ENCODE measurements at regions not wholly inside any gene's neighbourhood (a gene's known extent, or its start where the extent isn't known, plus 50 kb on each side); places are given as distances from the start of the nearest gene placed in this dataset.
"Not testable (repeated sequence)": the region's sequence is repeated elsewhere in the genome, so short reads cannot be mapped to it uniquely, and the experiment has no call there.

DNA sequence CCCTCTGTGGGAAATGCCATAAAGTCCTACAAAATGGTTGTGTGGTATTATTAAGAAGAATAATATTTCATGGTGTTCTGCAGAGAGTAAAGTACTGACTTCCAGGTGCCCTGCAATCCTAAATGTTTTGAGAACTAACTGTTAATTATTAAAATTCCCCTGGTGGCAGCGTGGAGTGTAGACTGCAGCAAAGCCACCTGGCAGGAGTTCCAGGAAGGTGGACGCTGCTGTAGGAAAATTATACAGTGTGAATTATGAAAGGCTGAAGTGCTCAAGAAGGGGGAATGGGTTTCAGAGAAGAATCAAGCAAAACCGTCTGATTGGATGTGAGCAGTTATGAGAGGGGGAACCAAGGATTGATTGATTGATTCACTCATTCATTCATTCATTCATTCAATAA lies 572.4 kb upstream of the PPP2R3A start:
- in situ Hi-C loops (cut with MboI; ENCODE audit: low sequenced_read_pairs) = no loop called here

DNA sequence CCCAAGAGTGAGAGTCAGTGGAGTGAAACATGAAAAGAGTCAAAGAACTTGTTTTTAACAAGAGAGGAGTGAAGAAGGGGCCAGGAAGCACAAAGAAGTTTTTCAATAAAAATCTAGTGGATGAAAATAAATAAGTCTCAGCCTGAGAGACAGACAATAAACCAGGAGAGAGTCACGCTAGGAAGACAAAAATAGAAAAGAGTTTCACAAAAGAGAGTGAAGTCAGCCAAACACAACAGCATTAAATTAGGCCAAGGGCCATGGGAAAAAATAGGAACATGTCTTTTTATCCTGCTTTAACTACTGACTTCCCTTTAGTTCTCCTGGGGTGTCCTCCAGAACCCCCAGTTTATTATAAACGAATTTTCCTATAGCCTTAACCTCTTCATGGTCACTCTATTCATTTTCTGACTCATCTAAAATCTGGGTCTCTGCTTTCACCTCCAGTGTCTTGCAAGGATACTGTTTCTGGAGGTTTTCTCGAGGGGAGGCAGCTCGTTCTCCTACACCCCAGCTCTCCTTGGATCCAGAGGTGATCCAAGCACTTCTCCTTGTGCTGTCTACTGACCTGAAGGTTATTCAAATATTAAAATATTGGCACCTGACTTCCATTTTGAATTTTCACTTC lies 571.5 kb upstream of the PPP2R3A start:
- in situ Hi-C loops (cut with MboI; ENCODE audit: low sequenced_read_pairs) = no loop called here

DNA sequence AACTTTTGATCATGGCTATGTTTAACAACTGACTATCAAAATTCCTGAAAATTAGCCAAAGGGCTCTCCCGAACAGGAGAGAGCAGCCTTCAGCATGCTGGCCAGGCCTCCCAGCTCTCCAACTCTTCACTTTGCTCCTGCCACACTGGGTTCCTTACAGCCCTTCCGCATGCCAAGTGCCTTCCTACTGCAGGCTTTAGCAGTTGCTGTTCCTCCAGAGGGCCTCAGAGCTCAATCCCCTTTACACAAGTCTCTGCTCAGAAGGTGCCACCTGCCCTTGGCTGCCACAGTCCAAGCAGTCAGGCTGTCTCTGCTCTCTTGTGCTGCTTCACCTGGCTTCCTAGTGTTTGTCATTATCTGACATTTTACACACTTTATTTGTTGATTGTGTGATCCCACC lies 553.1 kb upstream of the PPP2R3A start:
- in situ Hi-C loops (cut with MboI; ENCODE audit: low sequenced_read_pairs) = no loop called here

DNA sequence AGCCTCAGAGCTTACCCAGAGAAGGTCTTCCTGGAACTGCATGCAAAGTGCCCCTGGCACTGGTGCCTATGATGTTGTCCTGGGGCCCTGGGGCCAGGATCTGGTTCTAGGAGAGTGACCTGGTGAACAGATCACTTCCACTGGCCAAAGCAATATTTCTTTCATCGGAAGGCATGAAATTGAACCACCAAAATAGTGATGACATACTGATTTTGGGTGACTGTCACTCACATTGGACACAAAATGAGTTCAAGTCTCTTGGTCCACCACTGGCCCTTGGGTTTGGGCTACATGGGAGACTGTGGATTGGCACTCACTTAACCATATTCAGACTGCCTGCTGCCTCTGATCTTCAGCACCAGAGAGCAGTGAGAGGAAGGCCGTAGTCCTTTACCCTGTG lies 549.3 kb upstream of the PPP2R3A start:
- in situ Hi-C loops (cut with MboI; ENCODE audit: low sequenced_read_pairs) = no loop called here

DNA sequence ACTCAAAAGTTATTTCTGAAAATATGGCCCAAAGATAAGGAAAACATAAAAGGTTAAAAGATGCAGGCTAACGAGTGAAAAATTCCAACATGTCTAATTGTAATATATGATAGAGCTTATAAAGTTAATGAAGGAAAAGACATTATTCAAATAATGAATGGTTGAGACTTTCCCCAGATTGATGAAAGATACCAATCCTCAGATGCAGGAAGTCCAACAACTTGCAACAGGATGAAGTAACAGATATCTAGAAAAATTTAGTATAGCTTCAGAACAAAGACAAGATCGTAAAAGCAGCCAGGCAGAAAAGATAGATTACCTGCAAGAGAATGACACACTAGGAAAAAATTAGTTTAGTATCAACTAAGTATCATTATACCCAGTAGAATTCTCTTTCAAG lies 546.4 kb upstream of the PPP2R3A start:
- in situ Hi-C loops (cut with MboI; ENCODE audit: low sequenced_read_pairs) = no loop called here

DNA sequence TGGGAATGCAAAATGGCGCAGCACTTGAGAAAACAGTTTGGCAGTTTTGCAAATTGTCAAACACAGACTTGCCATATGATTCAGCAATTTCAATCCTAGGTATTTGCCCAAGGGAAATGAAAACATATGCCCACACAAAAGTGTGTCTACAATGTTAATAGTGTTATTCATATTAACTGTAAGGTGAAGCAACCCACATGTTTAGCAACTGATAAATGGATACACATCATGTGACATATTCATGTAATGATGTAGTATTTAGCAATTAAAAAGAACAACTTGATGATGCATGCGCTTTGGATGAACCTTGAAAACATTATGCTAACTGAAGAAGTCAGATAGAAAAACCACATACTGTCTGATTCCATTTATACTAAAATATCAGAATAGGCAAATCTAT lies 539.0 kb upstream of the PPP2R3A start:
- in situ Hi-C loops (cut with MboI; ENCODE audit: low sequenced_read_pairs) = no loop called here

DNA sequence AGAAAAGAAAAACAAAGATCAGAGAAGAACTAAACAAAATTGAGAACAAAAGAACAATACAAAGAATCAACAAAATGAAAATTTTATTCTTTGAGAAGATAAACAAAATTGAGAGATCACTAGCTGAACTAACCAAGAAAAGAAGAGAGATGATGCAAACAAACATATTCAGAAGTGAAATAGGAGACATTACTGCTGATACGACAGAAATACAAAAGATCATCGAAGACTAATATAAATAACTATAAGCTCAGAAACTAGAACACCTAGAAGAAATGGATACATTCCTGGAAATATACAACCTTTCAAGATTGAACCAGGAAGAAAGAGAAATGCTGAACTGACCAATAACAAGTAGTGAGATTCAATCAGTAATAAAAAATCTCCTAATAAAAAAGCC lies 533.1 kb upstream of the PPP2R3A start:
- in situ Hi-C loops (cut with MboI; ENCODE audit: low sequenced_read_pairs) = no loop called here

DNA sequence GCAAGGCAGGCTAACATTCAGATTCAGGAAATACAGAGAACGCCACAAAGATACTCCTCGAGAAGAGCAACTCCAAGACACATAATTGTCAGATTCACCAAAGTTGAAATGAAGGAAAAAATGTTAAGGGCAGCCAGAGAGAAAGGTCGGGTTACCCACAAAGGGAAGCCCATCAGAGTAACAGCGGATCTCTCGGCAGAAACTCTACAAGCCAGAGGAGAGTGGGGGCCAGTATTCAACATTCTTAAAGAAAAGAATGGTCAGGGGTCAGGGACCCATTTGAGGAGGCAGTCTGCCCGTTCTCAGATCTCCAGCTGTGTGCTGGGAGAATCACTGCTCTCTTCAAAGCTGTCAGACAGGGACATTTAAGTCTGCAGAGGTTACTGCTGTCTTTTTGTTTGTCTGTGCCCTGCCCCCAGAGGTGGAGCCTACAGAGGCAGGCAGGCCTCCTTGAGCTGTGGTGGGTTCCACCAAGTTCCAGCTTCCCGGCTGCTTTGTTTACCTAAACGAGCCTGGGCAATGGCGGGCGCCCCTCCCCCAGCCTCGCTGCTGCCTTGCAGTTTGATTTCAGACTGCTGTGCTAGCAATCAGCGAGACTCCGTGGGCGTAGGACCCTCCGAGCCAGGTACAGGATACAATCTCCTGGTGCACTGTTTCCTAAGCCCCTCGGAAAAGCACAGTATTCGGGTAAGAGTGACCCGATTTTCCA lies 526.5 kb upstream of the PPP2R3A start:
- in situ Hi-C loops (cut with MboI; ENCODE audit: low sequenced_read_pairs) = not testable (repeated sequence)

DNA sequence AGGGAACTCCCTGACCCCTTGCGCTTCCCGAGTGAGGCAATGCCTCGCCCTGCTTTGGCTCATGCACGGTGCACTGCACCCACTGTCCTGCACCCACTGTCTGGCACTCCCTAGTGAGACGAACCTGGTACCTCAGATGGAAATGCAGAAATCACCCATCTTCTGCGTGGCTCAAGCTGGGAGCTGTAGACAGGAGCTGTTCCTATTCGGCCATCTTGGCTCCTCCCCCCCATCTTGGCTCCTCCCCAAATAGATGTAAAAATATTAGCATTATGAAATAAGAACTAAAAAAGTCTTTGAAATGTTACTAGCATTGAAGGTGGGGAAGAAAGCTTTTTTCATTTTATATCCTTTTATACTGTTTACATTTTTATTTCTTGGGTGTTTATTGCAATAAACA lies 525.9 kb upstream of the PPP2R3A start:
- in situ Hi-C loops (cut with MboI; ENCODE audit: low sequenced_read_pairs) = not testable (repeated sequence)

DNA sequence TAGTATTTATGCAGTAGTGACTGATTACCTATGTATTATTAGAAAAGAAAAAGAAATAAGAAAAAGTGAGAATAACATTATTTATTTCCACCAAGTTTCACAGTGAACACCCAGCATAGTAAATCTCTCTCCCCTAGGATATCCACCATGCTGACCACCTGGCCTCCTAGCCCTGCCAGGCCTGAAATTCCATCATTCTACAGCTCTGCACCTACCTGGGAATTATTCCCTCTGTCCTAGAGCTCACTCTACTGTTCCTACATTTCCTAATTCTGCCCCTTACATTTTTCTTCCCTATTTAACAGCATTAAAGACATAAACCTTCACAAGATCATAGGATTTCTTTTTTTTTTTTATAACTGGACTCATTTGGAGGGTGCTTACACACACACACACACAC lies 525.3 kb upstream of the PPP2R3A start:
- in situ Hi-C loops (cut with MboI; ENCODE audit: low sequenced_read_pairs) = no loop called here

DNA sequence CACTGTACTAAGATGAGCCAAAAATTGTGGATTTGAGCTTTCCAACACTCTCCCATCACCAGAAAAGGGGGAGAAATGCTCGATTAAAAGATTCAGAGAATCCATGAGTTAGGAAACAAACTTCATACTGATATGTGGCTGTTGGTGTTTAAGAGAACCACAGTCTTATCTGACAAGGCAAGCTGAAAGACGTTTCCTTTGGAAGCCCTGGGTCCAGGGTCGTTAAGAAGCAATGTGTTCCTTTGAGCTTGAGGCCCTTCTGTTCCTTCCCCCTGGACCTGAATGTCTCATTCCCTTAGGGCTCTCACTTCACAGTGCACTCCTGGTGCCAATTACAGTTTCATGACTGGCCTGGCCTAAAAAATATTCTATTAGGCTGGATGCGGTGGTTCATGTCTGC lies 524.8 kb upstream of the PPP2R3A start:
- in situ Hi-C loops (cut with MboI; ENCODE audit: low sequenced_read_pairs) = no loop called here

DNA sequence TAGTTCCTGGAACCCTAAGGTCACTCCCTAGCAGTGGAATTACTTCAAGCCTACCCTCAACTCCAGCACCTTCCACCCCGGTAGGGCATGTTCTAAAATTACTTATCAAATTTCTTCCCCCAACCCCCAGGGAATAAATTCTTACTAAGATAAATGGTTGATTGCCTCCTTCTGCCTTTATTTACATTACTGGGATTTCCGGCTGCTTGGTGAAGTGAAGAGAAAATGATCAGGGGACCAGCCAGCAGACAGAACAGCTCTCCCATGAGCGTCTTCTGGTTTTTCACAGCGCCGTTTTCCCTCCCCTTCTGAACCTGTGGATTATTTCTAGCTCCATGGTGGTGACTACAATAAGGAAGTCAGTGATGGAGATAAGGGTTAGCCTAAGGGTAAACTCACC lies 521.5 kb upstream of the PPP2R3A start:
- in situ Hi-C loops (cut with MboI; ENCODE audit: low sequenced_read_pairs) = no loop called here

DNA sequence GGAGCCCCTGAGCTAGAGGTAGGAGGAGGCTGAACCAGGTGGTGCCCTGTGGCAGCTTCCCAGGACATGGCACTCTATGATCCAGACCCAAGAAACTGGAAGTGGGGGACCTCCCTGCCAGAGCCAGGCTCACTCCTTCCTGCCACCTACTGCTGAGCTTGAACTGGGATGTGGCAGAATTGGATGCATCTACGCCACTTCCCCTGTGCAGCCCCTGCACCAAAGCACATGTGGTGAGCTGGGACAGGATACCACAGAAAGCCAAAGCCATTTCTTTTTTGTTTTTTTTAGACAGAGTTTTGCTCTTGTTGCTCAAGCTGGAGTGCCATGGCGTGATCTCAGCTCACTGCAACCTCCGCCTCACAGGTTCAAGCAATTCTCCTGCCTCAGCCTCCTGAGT lies 518.0 kb upstream of the PPP2R3A start:
- in situ Hi-C loops (cut with MboI; ENCODE audit: low sequenced_read_pairs) = no loop called here

DNA sequence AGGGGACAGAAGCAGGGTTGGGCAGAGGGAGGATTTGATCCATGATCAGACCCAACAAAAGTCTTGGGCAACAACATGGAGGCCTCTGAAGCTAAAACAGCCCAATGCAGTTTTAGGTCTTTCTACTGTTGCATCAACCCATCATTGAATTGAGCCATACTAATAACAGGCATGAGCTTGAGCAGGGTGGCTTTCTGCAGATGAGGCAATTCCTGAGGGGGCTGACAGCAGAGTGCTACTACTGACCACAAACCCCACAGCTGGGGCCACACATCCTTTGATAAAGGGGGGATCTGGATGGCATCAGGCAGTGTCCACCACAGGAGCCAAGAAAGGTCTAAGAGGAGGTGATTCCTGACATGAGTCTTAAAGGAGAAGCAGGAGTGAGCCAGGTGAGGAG lies 517.0 kb upstream of the PPP2R3A start:
- in situ Hi-C loops (cut with MboI; ENCODE audit: low sequenced_read_pairs) = no loop called here

DNA sequence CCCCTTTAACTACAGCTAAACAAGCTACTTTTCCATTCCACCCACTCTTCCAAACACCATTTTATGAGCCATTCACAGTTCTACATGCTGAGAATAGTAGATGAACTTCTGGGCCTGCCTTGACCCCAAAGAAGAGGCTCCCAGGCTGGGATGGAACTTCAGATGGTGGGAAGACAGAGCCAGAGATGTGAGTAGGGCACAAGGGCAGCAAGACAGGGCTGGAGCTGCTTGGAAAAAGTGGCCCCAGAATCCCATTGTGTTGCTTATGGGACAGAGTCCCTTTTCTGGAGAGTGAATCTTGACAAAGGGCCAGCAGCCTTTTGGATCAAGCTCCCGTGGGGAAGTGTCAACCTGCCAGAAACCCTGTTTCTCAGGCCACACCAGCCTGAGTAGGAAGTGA lies 516.5 kb upstream of the PPP2R3A start:
- in situ Hi-C loops (cut with MboI; ENCODE audit: low sequenced_read_pairs) = no loop called here

DNA sequence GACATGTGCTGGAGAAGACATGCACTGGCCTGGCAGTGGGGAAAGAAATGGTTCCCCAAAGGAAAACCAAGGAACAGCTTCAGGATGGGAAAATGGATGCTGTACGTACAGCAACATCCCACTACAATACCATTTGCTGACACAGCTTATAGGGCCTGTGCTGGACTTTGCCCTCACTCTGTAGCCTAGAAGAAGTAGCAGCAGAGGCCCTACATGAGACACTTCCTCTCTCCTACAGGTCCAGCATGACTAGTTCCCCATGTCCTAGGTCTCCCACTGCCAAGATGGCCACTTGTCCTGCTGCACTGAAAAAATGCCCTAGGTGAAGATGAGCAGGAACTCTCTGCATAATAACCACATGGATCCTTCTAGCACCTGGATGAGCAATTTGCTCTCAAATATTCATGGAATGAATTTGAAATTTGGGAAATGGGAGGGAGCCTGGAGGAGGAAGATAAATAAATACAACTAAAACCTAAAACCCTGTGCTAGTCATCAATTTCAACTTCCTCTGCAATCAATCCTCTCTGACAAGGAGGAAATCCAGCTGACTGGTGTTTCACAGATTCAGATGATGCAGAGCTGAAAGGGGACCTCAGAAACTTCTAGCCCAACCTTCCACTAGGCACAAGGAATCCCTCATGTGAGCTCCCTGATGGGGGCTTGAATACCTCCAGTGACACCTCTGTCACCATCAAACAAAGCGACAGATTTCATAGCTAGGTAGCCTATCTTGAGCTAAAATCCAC lies 514.3 kb upstream of the PPP2R3A start:
- in situ Hi-C loops (cut with MboI; ENCODE audit: low sequenced_read_pairs) = no loop called here

DNA sequence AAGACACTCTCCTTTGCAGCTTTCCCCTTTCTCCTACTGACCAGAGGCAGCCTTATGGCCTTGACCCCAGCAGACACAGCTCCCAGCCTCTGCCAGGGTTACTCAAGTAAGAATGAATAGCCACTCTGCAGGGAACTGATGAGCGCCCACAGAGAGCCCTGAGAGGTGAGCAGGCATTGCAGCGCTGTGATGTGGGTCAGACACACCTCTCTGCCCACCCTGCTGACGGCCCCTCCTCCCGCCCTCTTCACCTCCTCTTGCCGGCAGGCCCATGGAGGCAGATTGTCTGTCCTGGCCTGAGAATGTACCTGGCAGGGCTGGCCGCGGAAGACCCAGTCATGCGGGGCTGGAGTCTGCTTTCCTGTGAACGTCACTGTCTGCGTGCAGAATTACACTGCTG lies 512.6 kb upstream of the PPP2R3A start:
- in situ Hi-C loops (cut with MboI; ENCODE audit: low sequenced_read_pairs) = no loop called here

DNA sequence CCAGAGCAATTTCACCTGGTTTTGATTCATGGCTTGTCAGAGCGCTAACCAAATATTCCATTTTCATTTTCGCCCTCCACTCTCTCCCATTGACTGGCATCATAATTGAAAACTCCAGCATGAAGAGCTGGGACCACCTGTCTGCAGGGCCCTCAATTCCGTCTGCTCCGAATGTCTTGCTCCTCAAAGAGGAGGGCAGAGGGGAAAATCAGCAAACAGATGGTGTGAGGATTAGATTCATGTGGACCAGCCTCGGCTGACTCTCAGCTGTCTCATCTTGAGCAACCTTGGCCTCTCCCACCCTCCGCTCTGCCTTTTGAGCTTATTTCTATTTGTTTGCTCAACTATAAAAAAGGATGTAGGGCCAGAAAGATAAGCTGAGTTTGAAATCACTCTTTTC lies 512.2 kb upstream of the PPP2R3A start:
- in situ Hi-C loops (cut with MboI; ENCODE audit: low sequenced_read_pairs) = no loop called here

DNA sequence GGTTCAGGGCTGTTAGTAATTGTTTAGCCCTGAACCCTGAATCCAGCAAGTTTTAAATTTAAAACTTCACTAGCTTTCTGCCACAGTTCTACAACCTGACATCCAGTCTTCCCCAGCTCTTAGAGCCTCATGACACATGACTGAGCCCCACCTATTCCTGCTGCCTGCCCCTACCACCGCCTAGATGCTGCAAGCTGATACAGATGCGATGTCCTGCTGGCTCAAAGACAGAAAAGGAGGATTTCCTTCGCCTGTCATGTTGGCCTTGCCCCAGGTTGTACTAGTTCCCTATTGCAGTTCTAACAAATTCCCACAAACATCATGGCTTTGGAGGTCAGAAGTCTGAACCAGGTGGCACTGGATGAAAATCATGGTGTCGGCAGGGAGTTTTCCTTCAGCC lies 510.6 kb upstream of the PPP2R3A start:
- in situ Hi-C loops (cut with MboI; ENCODE audit: low sequenced_read_pairs) = no loop called here

DNA sequence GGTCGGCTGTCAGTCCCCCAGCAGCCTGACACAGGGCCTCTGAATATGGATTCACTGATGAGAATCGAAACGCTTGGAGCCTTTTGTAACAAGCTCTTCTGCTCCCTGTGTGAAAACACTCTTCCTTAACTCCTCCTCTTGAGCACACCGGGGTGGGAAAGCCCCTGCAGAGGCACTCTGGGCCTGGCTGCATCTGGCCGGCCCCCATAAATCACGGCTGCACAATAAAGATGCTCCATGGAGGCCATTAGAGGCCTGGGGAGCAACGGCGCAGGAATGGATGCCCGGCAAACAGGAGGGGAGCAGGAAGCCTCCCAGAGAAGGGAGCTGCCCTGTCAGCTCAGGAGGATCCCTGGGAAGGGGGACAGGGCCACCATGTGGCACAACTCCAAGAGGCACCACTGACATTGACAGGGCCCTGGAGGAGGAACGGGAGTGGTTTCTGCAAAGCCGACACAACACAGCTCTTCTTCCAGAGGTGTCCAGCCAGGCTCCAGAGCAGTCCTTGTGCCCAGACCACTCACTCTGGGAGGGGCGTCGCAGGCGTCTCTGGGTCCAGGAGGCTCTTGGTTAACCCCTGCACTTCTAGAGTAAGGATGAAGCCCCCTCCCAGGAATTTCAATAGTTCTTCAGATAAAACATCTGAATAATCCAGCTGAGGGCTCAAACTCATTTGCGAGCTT lies 509.3 kb upstream of the PPP2R3A start:
- in situ Hi-C loops (cut with MboI; ENCODE audit: low sequenced_read_pairs) = no loop called here

DNA sequence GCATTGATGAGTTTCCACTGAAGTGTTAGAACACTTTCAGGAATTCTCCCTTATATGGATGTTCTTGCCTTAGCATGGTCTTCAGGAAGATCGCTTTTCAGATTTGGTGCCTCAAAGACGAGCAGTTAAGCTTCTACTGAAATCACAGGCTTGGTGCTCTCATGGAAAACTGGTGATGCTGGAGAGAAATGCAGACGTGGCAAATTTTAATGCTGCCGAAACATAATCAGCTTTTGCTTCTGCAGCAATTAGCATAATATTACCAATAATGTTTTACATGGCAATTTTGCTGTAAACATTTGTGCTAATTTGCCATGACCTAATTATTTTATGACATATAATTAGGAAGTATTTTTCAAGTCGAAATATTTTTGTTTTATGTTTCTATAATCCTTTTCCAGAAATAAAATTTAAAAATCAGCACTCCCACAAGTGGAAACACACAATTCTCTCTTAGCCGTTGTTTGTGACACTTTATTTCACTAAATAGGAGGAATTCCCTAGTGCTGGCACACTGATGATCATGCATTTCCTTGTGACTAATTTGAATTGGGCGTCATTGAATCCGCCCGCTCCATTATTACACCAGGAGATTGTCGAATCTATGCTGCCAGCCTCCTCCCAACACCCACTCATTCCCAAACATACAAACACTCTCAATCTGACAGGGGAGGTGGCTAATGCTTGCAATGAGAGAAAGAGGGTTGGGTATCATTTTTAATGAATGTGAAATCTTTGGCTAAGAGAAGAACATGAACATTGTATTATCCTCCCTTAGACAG lies 506.8 kb upstream of the PPP2R3A start:
- in situ Hi-C loops (cut with MboI; ENCODE audit: low sequenced_read_pairs) = no loop called here
